BE2C (cell line): ENCODE measurements at regions not wholly inside any gene's neighbourhood (a gene's known extent, or its start where the extent isn't known, plus 50 kb on each side); places are given as distances from the start of the nearest gene placed in this dataset.

Experiments
- DNase-seq: peaks from one replicate; pipeline ENCODE4 v3.0.0-alpha.2; 2020
- H3K27me3 ChIP-seq: fragments of 250-450 bp; sonication (Bioruptor Pico); 2 replicates; pipeline ENCODE4 v1.5.1; 2020; ENCODE audit warnings: mild to moderate bottlenecking
- H3K36me3 ChIP-seq: fragments of 250-450 bp; sonication (Bioruptor Pico); 2 replicates; pipeline ENCODE4 v1.5.1; 2020; ENCODE audit warnings: mild to moderate bottlenecking
- H3K4me1 ChIP-seq: fragments of 250-450 bp; sonication (Bioruptor Pico); 2 replicates; pipeline ENCODE4 v1.5.1; 2020
- H3K4me3 ChIP-seq: 2 replicates; pipeline ENCODE4 v1.5.1; 2011; ENCODE audit warnings: low read depth, low read length
- H3K9me3 ChIP-seq: fragments of 250-450 bp; sonication (Bioruptor Pico); 2 replicates; pipeline ENCODE4 v1.5.1; 2020
- CTCF ChIP-seq: IDR thresholded peaks from 2 replicates; pipeline ENCODE4 v1.5.1; 2012; ENCODE audit warnings: mild to moderate bottlenecking, low read depth, low read length

DNA sequence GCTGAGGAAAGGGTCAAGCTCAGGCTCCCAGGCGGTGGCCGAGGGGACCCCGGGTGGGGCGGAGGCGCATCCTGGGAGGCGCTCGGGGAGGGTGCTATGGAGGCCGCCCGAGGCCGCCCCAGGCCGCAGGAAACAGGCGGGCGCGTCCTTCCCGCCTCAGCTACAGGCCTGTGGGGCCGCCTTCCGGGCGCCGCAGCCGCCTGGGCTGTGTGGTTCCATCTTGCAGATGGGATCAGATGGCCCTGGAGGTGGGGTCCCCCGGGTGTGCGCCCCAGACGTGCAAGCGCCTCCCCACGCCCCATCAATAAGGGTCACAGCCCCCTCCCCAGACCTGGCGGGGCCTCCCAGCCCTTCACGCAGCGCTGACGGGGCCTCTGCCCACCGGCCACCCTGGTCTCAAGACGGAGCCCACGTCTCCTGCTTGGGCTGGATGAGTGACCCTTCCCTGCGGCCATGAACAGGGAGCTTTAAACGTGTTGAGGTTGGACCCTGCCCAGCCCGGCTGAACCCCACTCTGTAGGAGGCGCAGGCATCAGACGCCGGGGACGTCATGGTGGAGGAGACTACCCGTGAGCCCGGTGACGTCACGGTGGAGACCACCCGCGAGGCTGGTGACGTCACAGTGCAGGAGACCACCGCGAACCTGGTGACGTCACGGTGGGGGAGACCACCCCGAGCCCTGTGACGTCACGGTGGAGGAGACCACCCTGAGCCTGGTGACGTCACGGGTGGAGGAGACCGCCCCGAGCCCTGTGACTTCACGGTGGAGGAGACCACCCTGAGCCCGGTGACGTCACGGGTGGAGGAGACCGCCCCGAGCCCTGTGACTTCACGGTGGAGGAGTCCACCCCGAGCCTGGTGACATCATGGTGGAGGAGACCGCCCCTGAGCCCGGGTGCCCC, 267.0 kb downstream of the DLL1 start:
- H3K36me3 ChIP-seq, result no peaks in the 10 kb centered on the region
- no peaks in the 10 kb centered on the region for H3K9me3 ChIP-seq
- H3K4me3 ChIP-seq, result no peak overlapping the region
- H3K4me1 ChIP-seq, result no peaks in the 10 kb centered on the region
- H3K27me3 ChIP-seq, result no peaks in the 10 kb centered on the region
- TF ChIP-seq CTCF, result no peak
- DNase-seq, result no peak

GRCh38 chr6:170022827-170023619, 267.9 kb downstream of the DLL1 start:
- DNase-seq, result no peak
- Histone ChIP-seq H3K27me3 (no peaks in the 10 kb centered on the region), H3K36me3 (no peaks in the 10 kb centered on the region), H3K9me3 (no peaks in the 10 kb centered on the region), H3K4me1 (no peaks in the 10 kb centered on the region), H3K4me3 (no peak overlapping the region)
- TF ChIP-seq CTCF, result no peak

DNA sequence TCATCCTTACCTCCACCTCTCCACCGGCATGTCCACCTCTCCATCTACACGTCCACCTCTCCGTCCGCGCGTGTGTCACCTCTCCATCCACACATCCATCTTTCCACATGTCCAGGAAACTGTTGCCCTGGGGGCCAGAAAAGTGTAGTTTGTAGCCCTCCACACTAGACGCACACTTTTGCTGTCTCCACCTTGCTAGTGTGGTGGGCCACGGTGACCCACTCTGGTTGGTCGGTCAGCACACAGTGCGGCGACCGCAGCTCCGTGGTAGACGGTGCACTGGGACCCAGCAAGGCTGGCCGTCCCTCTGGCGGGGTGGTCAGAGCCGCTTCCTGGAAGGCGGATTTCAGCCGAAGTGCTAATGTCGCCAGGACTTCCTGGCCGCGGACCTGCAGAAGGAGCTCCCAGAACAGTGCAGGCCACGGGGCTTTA, 268.6 kb downstream of the DLL1 start:
- Histone ChIP-seq H3K27me3 (no peaks in the 10 kb centered on the region), H3K4me3 (no peak overlapping the region), H3K36me3 (no peaks in the 10 kb centered on the region), H3K9me3 (no peaks in the 10 kb centered on the region), H3K4me1 (no peaks in the 10 kb centered on the region)
- no peak for DNase-seq
- no peak for TF ChIP-seq CTCF

GRCh38 chr6:170021579-170021978, 269.3 kb downstream of the DLL1 start:
- TF ChIP-seq CTCF, result no peak
- Histone ChIP-seq H3K9me3 (no peaks in the 10 kb centered on the region), H3K4me1 (no peaks in the 10 kb centered on the region), H3K36me3 (no peaks in the 10 kb centered on the region), H3K4me3 (no peak overlapping the region), H3K27me3 (peaks cover 3% of the 10 kb centered on the region)
- DNase-seq, result no peak

DNA sequence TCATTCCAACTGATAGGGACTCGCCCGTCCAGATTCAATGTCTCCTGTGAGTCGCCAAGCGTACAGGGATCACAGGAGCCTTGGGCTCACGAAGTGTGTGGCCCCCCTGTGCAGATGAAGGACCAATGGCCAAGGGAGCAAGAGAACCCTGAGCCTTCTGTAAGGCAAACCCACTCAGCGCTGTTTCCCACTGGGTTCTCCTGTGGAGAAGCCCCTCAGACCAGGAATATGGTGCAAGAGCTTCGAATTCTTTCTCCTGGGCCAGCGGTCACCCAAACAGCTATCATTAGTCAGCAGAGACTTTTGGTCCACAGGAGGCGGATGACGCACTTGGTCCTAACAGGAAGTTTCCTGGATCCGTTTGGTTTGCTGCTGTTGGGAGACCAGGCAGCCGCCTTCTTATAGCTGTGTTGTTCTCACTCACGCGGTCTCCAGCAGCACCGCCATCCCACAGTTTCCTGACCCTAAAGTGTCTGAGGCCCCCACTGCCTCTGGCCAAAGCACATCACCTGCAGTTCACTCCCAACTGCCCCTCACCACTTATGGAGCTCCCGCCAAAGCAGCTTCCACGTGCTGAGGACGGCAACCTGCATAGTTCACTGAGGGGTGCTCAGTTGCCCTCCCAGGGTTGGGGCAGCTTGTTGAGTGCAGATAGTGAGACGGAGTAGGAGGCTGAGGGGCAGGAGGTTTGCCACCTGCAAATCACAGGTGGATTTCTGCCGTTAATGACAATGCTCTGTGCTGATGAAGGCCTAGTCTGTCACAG, 268.6 kb downstream of the ERMARD start:
- Histone ChIP-seq H3K4me1 (no peaks in the 10 kb centered on the region), H3K9me3 (no peaks in the 10 kb centered on the region), H3K27me3 (peaks cover 8% of the 10 kb centered on the region), H3K4me3 (no peak overlapping the region), H3K36me3 (no peaks in the 10 kb centered on the region)
- TF ChIP-seq CTCF, result no peak
- no peak for DNase-seq
